Chondrocyte (in vitro differentiated cells): ENCODE measurements at regions not wholly inside any gene's neighbourhood (a gene's known extent, or its start where the extent isn't known, plus 50 kb on each side); places are given as distances from the start of the nearest gene placed in this dataset.
"Not testable (repeated sequence)": the region's sequence is repeated elsewhere in the genome, so short reads cannot be mapped to it uniquely, and the experiment has no call there.

Experiments
- DNase-seq: peaks from one replicate; pipeline ENCODE4 v3.0.0; 2021; ENCODE audit warnings: mixed read lengths, low spot score
- H3K27ac Mint-ChIP-seq: one replicate; pipeline ENCODE4 v1.8.0; 2021; ENCODE audit warnings: mild to moderate bottlenecking, moderate library complexity, mixed read lengths; ENCODE audit not compliant: unreplicated experiment
- H3K27me3 Mint-ChIP-seq: 2 replicates; pipeline ENCODE4 v1.8.0; 2021; ENCODE audit warnings: low read depth, mixed read lengths
- H3K36me3 Mint-ChIP-seq: 2 replicates; pipeline ENCODE4 v1.8.0; 2021; ENCODE audit warnings: low read depth, mixed read lengths
- H3K4me1 Mint-ChIP-seq: 2 replicates; pipeline ENCODE4 v1.8.0; 2021; ENCODE audit warnings: low read depth, mild to moderate bottlenecking, mixed read lengths
- H3K4me3 Mint-ChIP-seq: one replicate; pipeline ENCODE4 v1.8.0; 2021; ENCODE audit warnings: mild to moderate bottlenecking, moderate library complexity, mixed read lengths; ENCODE audit not compliant: unreplicated experiment
- H3K9me3 Mint-ChIP-seq: 2 replicates; pipeline ENCODE4 v1.8.0; 2021; ENCODE audit warnings: low read depth, mixed read lengths
- TF ChIP-seq, protein P1 (sequence below): fragments of 200-600 bp; sonication (generic); IDR thresholded peaks from 2 replicates; pipeline ENCODE4 v1.5.0; 2021; ENCODE audit warnings: antibody characterized with exemption, mild to moderate bottlenecking, moderate library complexity

GRCh38 chr20:28562510-28562898 is 2695.0 kb upstream of the DEFB115 start:
- DNase-seq = no peak
- TF ChIP-seq, protein P1, sequence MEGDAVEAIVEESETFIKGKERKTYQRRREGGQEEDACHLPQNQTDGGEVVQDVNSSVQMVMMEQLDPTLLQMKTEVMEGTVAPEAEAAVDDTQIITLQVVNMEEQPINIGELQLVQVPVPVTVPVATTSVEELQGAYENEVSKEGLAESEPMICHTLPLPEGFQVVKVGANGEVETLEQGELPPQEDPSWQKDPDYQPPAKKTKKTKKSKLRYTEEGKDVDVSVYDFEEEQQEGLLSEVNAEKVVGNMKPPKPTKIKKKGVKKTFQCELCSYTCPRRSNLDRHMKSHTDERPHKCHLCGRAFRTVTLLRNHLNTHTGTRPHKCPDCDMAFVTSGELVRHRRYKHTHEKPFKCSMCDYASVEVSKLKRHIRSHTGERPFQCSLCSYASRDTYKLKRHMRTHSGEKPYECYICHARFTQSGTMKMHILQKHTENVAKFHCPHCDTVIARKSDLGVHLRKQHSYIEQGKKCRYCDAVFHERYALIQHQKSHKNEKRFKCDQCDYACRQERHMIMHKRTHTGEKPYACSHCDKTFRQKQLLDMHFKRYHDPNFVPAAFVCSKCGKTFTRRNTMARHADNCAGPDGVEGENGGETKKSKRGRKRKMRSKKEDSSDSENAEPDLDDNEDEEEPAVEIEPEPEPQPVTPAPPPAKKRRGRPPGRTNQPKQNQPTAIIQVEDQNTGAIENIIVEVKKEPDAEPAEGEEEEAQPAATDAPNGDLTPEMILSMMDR = no peak
- H3K9me3 Mint-ChIP-seq = peaks cover 75% of the 10 kb centered on the region
- no peaks in the 10 kb centered on the region for H3K36me3 Mint-ChIP-seq
- H3K4me3 Mint-ChIP-seq = no peak overlapping the region
- no peaks in the 10 kb centered on the region for H3K27me3 Mint-ChIP-seq
- no peaks in the 10 kb centered on the region for H3K4me1 Mint-ChIP-seq
- H3K27ac Mint-ChIP-seq = no peak overlapping the region

DNA sequence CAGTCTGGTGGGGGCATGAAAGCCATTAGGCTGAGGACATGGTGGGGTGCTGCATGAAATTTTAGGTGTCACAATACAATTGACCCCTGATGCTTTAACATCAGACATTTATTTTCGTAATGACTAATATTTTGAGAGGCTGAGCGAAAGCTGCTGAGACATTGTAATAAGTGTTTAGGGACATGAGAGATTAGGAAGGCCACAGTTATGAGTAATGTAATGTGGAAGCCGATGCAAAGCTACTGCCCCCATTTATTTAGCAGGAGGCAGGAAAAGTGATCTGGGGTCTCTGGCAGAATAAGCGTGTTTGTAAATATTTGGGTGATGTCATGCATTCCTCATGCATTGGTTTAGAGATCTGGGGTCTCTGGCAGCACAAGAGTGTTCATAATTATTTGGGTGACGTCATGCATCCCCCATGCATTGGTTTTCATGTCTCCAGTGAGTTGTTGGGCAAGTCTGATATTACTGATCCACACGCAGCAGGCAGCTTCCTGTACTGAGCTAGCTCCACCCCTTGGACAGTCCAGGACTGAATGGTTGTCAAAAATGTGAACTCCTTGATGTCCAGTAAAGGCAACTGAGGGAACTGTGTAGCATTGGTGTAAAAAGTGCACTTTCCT is 2694.5 kb upstream of the DEFB115 start:
- H3K27ac Mint-ChIP-seq, DNase-seq, H3K36me3 Mint-ChIP-seq, H3K4me3 Mint-ChIP-seq, H3K27me3 Mint-ChIP-seq, H3K4me1 Mint-ChIP-seq: not testable (repeated sequence)
- peaks cover 73% of the 10 kb centered on the region for H3K9me3 Mint-ChIP-seq

DNA sequence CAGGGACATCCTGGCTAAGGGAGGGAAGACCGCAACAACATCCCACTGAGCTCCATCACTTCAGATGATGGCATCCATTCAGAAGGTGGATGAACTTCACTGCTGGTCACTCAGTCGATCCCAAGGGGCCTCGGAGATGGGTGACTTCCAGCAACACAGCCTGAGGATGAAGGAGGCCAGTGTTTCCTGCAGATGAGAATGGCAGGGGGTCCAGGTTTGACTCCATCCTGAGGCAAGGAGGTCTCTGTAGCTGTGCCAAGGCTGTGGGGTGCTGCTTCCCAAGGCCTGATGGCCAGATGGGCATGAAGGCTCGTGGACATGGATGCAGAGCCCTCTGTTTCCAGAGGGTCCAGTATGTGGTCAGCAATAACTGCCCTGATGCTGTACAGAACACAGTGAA is 2693.4 kb upstream of the DEFB115 start:
- peaks cover 65% of the 10 kb centered on the region for H3K9me3 Mint-ChIP-seq

GRCh38 chr20:28564688-28565463 is 2692.6 kb upstream of the DEFB115 start:
- H3K4me1 Mint-ChIP-seq, H3K36me3 Mint-ChIP-seq, H3K27me3 Mint-ChIP-seq, H3K27ac Mint-ChIP-seq, H3K4me3 Mint-ChIP-seq, DNase-seq: not testable (repeated sequence)
- peaks cover 66% of the 10 kb centered on the region for H3K9me3 Mint-ChIP-seq

More for the DNA sequence above, 2693.4 kb upstream of the DEFB115 start:
- not testable (repeated sequence) for H3K27me3 Mint-ChIP-seq, H3K4me3 Mint-ChIP-seq, H3K4me1 Mint-ChIP-seq, H3K27ac Mint-ChIP-seq, H3K36me3 Mint-ChIP-seq
- peak; percentile 94 for DNase-seq

- H3K27ac Mint-ChIP-seq, H3K4me1 Mint-ChIP-seq, DNase-seq, H3K4me3 Mint-ChIP-seq, H3K36me3 Mint-ChIP-seq, H3K27me3 Mint-ChIP-seq: not testable (repeated sequence)
- H3K9me3 Mint-ChIP-seq = peaks cover 29% of the 10 kb centered on the region
Measured at GRCh38 chr20:28575991-28576390, 2681.5 kb upstream of the DEFB115 start.

DNA sequence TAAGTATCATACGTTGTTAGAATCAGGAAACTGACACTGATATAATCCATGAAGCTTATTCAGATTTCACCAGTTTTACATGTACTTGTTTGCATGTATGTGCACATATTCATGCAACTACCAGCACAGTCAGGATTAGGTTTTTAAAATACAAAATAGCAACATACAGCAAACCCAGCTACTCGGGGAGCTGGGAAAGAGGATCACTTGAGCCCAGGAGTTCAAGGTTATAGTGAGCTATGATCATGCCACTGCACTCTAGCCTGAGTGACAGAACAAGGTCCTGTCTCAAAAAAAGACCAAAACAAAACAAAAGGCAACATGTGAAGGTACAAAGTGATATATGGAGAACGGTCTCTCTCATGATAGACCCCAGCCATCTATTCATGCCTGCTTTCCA is 2665.8 kb upstream of the DEFB115 start:
- not testable (repeated sequence) for H3K36me3 Mint-ChIP-seq, H3K27ac Mint-ChIP-seq, DNase-seq, H3K4me3 Mint-ChIP-seq, H3K4me1 Mint-ChIP-seq, H3K27me3 Mint-ChIP-seq
- H3K9me3 Mint-ChIP-seq = peaks cover 20% of the 10 kb centered on the region

DNA sequence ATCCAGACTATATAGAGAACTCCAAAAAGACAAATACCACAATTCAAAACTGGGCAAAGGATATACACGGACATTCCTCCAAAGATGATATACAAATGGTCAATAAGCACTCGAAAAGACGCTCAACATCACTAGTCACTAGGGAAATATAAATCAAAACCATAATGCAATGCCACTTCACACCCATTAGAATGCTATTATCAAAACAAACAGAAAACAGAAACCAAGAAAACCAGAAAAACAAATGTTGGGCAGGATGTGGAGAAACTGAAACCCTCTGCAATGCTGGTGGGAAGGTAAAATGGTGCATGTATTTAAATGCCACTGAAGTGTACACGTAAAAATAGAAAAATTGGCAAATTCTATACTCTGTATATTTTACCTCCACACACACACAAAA is 2664.1 kb upstream of the DEFB115 start:
- not testable (repeated sequence) for H3K27ac Mint-ChIP-seq, H3K4me3 Mint-ChIP-seq, H3K4me1 Mint-ChIP-seq, H3K36me3 Mint-ChIP-seq, H3K27me3 Mint-ChIP-seq, DNase-seq
- peaks cover 27% of the 10 kb centered on the region for H3K9me3 Mint-ChIP-seq

DNA sequence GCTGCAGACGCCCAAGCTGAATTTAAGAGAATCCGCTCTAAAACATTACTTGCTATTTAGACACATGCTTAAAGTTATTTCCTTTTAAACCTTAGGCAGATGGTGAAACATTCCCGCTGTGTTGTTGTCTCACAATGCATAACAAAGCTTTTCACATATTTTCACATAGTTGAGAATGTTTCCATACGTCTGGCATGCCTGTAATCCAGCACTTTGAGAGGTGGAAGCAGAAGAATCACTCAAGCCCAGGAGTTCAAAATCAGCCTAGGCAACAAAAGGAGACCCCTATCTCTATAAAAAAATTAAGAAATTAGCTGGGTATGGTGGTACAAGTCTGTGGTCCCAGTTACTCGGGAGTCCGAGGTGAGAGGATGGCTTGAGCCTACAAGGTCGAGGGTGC is 2663.0 kb upstream of the DEFB115 start:
- not testable (repeated sequence) for H3K36me3 Mint-ChIP-seq, H3K4me3 Mint-ChIP-seq, H3K4me1 Mint-ChIP-seq, H3K27ac Mint-ChIP-seq, H3K27me3 Mint-ChIP-seq, DNase-seq
- peaks cover 25% of the 10 kb centered on the region for H3K9me3 Mint-ChIP-seq

GRCh38 chr20:28602006-28602402 is 2655.5 kb upstream of the DEFB115 start:
- H3K36me3 Mint-ChIP-seq, H3K27ac Mint-ChIP-seq, DNase-seq, H3K4me1 Mint-ChIP-seq, H3K4me3 Mint-ChIP-seq, H3K27me3 Mint-ChIP-seq: not testable (repeated sequence)
- peaks cover 38% of the 10 kb centered on the region for H3K9me3 Mint-ChIP-seq

DNA sequence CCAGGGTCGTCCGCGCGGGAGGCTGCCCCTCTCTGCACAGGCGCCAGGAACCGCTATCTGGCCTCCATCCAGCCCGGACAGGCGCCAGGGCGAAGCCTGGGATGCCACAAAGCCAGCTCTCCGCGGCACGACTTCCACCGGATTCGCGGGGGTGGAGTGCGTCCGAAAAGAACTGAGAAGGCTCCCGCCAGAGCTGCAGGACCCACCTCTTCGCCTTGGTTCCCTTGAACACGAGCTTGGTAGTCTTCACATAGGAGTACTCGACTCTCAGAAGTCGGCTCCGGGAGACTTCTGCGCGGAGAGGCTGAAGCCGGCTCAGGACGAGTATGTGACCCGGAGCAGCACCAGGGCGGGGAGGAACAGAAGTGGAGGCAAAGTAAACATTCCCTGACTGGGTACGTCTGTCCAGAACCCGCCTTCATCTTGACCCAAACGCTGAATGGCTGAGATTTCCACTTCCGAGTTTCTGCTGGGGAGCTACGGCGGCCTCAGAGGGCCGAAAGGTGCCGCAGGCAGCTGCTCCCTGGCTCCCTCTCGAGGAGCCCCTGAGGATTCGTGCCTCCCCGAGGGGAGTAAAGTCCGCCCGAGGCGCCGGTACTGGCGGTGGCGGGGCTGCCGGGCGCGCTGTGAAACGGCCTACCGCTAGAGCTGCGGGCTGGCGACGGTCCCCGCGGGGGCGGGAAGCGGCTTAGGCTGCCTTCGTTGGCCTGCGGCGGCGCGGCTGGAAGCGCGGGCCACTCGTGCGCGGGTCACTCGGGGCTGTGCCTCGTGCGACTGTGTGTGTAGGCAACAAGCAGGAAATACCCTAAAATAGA is 2654.9 kb upstream of the DEFB115 start:
- not testable (repeated sequence) for H3K4me3 Mint-ChIP-seq, H3K4me1 Mint-ChIP-seq, H3K27me3 Mint-ChIP-seq, H3K36me3 Mint-ChIP-seq, H3K27ac Mint-ChIP-seq
- DNase-seq = peak; percentile 90
- peaks cover 32% of the 10 kb centered on the region for H3K9me3 Mint-ChIP-seq

GRCh38 chr20:28603218-28603577 is 2654.3 kb upstream of the DEFB115 start:
- not testable (repeated sequence) for H3K27ac Mint-ChIP-seq, H3K4me1 Mint-ChIP-seq, H3K4me3 Mint-ChIP-seq, H3K27me3 Mint-ChIP-seq, H3K36me3 Mint-ChIP-seq, DNase-seq
- H3K9me3 Mint-ChIP-seq = peaks cover 31% of the 10 kb centered on the region
